ENCODE measurements at regions not wholly inside any gene's neighbourhood (a gene's known extent, or its start where the extent isn't known, plus 50 kb on each side); places are given as distances from the start of the nearest gene placed in this dataset.
A peak's percentile ranks its signal among the peaks of the same experiment; 100 is the strongest.

DNA sequence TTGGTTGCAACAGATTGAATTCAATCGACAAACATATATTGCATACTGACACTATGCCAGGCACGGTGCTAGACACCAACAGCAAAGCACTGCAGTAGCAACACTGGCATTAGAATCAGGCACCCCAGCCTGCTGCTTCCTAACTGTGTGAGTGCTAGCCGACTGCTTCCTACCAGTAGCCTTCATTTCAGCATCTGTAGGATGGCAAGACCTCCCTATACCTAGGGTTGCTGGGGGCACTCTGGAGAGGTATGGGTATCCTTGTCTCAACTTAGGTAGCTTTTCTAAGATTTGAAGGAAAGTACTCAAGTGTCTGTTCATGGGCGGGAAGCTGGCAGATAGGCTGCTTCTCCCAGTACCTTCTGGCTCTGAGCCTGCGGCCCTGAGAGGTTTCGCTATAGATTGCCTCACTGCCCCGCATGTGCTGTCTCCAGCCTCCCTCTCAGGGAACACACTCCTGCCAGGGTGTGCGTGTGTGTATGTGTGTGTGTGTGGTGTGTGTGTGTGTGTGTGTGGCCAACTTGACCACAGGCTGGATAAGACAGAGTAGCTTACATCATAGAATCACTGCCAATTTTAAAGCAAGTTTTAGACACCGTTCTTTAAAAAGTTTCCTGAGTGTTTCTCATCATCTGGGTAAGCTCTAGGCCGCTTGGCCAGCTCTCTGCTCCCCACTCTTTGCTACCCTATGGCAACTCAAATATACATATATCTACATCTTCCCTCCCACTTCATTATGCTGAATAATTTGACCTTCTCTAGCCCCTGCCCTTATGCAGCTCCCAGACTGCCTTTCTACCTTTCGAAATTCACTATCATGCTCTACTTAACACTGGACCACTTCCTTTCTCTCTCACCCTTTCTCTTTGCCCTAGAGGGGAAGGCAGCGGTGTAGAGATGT, 97.0 kb upstream of the PJA1 start:
- no peak overlapping the region for H2BK12ac ChIP-seq (ENCODE audit: insufficient read length, low read depth, low read length)
- no peaks in the 10 kb centered on the region for H4K20me1 ChIP-seq (ENCODE audit: control insufficient read depth, insufficient read depth, insufficient read length)
- peaks cover 63% of the 10 kb centered on the region; the same call in 1 of the 2 replicates for H3K27me3 ChIP-seq (ENCODE audit: insufficient read depth, low read length)
- H4K91ac ChIP-seq (ENCODE audit: insufficient read length, low read depth, low read length) = no peak overlapping the region
- H3K23ac ChIP-seq (ENCODE audit: insufficient read length, low read depth, low read length) = no peak overlapping the region
- no CpG with 5 or more reads among the region's 12 CpGs for WGBS (ENCODE audit: extremely low coverage, insufficient read length, low lambda C conversion rate)
- peaks cover 97% of the 10 kb centered on the region for H3K27me3 Mint-ChIP-seq (ENCODE audit: low read depth)
- H3K14ac ChIP-seq (ENCODE audit: insufficient read depth, low read length) = no peak overlapping the region
- no peak overlapping the region for H2BK15ac ChIP-seq (ENCODE audit: low read depth, low read length)
- peaks cover 77% of the 10 kb centered on the region in 2 experiments for H3K9me3 Mint-ChIP-seq
- no peak overlapping the region for H3K27ac Mint-ChIP-seq
- no peak overlapping the region for H2BK20ac ChIP-seq (ENCODE audit: low read depth, low read length, poor library complexity, severe bottlenecking)
- no peak overlapping the region for H2AFZ ChIP-seq (ENCODE audit: low read length)
- H3T11ph ChIP-seq (ENCODE audit: low read length) = no peak overlapping the region
- peaks cover 7% of the 10 kb centered on the region for H3K9me3 ChIP-seq (ENCODE audit: control insufficient read depth, low read depth, low read length)
- H3K4me1 Mint-ChIP-seq = peaks cover 24 to 30% of the 10 kb centered on the region in 2 experiments
- no peak overlapping the region for H3K4me2 ChIP-seq (ENCODE audit: insufficient read depth, insufficient read length, low read length)
- no peaks in the 10 kb centered on the region; the same call in 1 of the 2 replicates for H3K4me1 ChIP-seq (ENCODE audit: insufficient read depth, low read length)
- TF ChIP-seq, protein P1, sequence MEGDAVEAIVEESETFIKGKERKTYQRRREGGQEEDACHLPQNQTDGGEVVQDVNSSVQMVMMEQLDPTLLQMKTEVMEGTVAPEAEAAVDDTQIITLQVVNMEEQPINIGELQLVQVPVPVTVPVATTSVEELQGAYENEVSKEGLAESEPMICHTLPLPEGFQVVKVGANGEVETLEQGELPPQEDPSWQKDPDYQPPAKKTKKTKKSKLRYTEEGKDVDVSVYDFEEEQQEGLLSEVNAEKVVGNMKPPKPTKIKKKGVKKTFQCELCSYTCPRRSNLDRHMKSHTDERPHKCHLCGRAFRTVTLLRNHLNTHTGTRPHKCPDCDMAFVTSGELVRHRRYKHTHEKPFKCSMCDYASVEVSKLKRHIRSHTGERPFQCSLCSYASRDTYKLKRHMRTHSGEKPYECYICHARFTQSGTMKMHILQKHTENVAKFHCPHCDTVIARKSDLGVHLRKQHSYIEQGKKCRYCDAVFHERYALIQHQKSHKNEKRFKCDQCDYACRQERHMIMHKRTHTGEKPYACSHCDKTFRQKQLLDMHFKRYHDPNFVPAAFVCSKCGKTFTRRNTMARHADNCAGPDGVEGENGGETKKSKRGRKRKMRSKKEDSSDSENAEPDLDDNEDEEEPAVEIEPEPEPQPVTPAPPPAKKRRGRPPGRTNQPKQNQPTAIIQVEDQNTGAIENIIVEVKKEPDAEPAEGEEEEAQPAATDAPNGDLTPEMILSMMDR (conservative IDR thresholded peaks at IDR 0.05) = no peak
- peak overlapping the region in 1 of 2 experiments; percentile 45; a peak in 1 of 5 replicates for H3K4me3 Mint-ChIP-seq
- H3K9ac ChIP-seq (ENCODE audit: extremely low read depth, insufficient read length, low read length) = no peak overlapping the region
- no peaks in the 10 kb centered on the region for H3K79me1 ChIP-seq (ENCODE audit: insufficient read depth, low read depth, low read length, poor library complexity, severe bottlenecking)
- H3K27ac ChIP-seq (ENCODE audit: insufficient read length, low read depth, low read length) = no peak overlapping the region
- no peak overlapping the region for H3K56ac ChIP-seq (ENCODE audit: insufficient read length, low read depth, low read length)
- H3K79me2 ChIP-seq (ENCODE audit: insufficient read depth, low read length) = no peaks in the 10 kb centered on the region
- no peak overlapping the region for H4K8ac ChIP-seq (replicated peaks; ENCODE audit: insufficient read length, low read depth, low read length)
- H3K36me3 Mint-ChIP-seq (ENCODE audit: insufficient read depth in 1 of 3, low read depth in 3 of 3) = peaks cover 4 to 8% (median 5%) of the 10 kb centered on the region in 3 experiments; a peak in 5 of 7 replicates
- no peak for DNase-seq
- no peaks in the 10 kb centered on the region for H3K23me2 ChIP-seq (ENCODE audit: insufficient read length, low read depth, low read length, poor library complexity, severe bottlenecking)
- no peak overlapping the region for H3K4ac ChIP-seq (ENCODE audit: low read depth, low read length)
- H2BK120ac ChIP-seq (ENCODE audit: low read depth, low read length, poor library complexity, severe bottlenecking) = no peak overlapping the region
- H2BK5ac ChIP-seq (ENCODE audit: insufficient read length, low read length) = no peak overlapping the region
- H4K5ac ChIP-seq (ENCODE audit: insufficient read length, low read depth, low read length) = no peak overlapping the region
- H3K18ac ChIP-seq (ENCODE audit: insufficient read length, low read depth, low read length) = no peak overlapping the region
- no peak overlapping the region for H2AK5ac ChIP-seq (ENCODE audit: insufficient read length, low read length)
